ENCODE measurements at regions not wholly inside any gene's neighbourhood (a gene's known extent, or its start where the extent isn't known, plus 50 kb on each side); places are given as distances from the start of the nearest gene placed in this dataset.

DNA sequence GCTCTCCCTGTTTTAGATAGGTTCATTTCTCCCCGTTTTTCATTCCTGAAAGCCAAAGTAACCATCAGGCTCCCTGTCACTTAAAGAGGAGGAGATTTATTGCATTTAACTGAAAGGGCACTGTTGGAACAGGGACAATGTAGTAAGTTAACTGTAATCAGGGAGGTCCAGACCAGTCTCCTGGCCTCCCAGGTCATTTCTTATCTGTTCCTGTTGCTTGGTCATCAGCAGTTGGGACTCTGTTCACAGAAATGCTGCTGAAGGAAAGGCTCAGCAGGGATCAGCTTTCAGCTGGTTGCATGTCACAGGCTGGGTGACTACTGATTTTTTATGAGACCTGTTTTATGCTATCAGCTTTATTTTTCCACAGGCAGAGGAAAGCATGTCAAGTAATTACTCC lies 622.6 kb upstream of the GOT2 start:
- no peak for FAIRE-seq

DNA sequence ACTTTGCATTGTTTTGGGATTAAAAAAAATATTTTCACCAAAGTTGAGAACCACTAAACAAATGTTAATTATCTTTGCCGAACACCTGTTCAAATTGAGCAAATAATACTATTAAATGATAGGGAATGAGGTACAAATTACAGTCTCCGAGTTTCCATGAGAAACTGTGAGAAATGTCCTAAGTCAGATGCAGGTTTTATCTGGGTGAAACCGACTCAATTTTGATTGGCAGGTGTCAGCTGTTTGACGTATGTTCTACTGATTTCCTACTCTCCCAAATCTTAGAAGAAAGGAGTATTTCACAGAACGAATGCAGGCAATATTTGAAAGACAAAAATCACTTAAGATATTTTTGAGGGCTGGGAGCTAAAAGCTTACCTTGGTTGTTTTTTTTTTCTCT lies 622.0 kb upstream of the GOT2 start:
- POLR2A ChIA-PET: no interaction called here
- BruUV-seq (replicated peaks): no TSS peak
- Histone ChIP-seq H4K20me1 (ENCODE audit: control insufficient read depth, insufficient read depth) (no peaks in the 10 kb centered on the region), H3K27ac (ENCODE audit: control insufficient read depth, insufficient read depth) (no peak overlapping the region), H3K36me3 (ENCODE audit: control insufficient read depth in 2 of 2, insufficient read depth in 2 of 2, low read length in 1 of 2) (no peaks in the 10 kb centered on the region), H3K9me3 (replicated peaks; ENCODE audit: control insufficient read depth, insufficient read depth, low read length) (no peaks in the 10 kb centered on the region), H3K4me2 (ENCODE audit: control insufficient read depth, insufficient read depth) (no peak overlapping the region), H3K27me3 (replicated peaks in 1 of 2; ENCODE audit: control insufficient read depth in 2 of 2, insufficient read depth in 2 of 2, low read length in 1 of 2) (no peaks in the 10 kb centered on the region), H3K9ac (ENCODE audit: control insufficient read depth, insufficient read depth, low read length) (no peak overlapping the region), H3K4me1 (ENCODE audit: control insufficient read depth, insufficient read depth, low read length) (no peaks in the 10 kb centered on the region), H3K4me3 (no peak overlapping the region), H3K79me2 (ENCODE audit: control insufficient read depth, insufficient read depth, low read length) (no peaks in the 10 kb centered on the region), H2AFZ (ENCODE audit: control insufficient read depth, low read depth, low read length) (no peak overlapping the region)
- CTCF ChIA-PET: no interaction called here
- WGBS (ENCODE audit: insufficient coverage, insufficient replicate concordance, low lambda C conversion rate, missing lambda C conversion rate): under 1% methylated on average over 5 of the region's 5 CpGs
- RAD21 ChIA-PET (ENCODE audit: unreplicated experiment): no interaction called here
- SMC1A ChIA-PET (ENCODE audit: uncharacterized antibody, unreplicated experiment): interaction anchor here (0.6 kb wide), 1 partner anchor 69 kb away, joined by 3 read pairs; no protein-coding TSS in a partner anchor
- no peak for FAIRE-seq
- ATAC-seq: no peak
- in situ Hi-C loops (cut with MboI) (no loop called here), intact Hi-C loops (cut with micrococcal nuclease; ENCODE audit: unreplicated experiment) (no loop called here)
- no peak for DNase-seq (ENCODE audit: low read depth, low spot score)
- no peak for TF ChIP-seq FOXK2 (IDR thresholded peaks at IDR 0.05)
- TF ChIP-seq, protein P1, sequence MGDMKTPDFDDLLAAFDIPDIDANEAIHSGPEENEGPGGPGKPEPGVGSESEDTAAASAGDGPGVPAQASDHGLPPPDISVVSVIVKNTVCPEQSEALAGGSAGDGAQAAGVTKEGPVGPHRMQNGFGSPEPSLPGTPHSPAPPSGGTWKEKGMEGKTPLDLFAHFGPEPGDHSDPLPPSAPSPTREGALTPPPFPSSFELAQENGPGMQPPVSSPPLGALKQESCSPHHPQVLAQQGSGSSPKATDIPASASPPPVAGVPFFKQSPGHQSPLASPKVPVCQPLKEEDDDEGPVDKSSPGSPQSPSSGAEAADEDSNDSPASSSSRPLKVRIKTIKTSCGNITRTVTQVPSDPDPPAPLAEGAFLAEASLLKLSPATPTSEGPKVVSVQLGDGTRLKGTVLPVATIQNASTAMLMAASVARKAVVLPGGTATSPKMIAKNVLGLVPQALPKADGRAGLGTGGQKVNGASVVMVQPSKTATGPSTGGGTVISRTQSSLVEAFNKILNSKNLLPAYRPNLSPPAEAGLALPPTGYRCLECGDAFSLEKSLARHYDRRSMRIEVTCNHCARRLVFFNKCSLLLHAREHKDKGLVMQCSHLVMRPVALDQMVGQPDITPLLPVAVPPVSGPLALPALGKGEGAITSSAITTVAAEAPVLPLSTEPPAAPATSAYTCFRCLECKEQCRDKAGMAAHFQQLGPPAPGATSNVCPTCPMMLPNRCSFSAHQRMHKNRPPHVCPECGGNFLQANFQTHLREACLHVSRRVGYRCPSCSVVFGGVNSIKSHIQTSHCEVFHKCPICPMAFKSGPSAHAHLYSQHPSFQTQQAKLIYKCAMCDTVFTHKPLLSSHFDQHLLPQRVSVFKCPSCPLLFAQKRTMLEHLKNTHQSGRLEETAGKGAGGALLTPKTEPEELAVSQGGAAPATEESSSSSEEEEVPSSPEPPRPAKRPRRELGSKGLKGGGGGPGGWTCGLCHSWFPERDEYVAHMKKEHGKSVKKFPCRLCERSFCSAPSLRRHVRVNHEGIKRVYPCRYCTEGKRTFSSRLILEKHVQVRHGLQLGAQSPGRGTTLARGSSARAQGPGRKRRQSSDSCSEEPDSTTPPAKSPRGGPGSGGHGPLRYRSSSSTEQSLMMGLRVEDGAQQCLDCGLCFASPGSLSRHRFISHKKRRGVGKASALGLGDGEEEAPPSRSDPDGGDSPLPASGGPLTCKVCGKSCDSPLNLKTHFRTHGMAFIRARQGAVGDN (IDR thresholded peaks at IDR 0.05): no peak
- TF ChIP-seq FOS (IDR thresholded peaks at IDR 0.05; ENCODE audit: borderline replicate concordance, extremely low read depth, insufficient read length): no peak
- no peak for TF ChIP-seq NFYB (IDR thresholded peaks at IDR 0.05; ENCODE audit: insufficient read depth, low read depth, low read length)
- no peak for TF ChIP-seq CBFB (IDR thresholded peaks at IDR 0.05; ENCODE audit: low read depth)
- TF ChIP-seq HCFC1 (IDR thresholded peaks at IDR 0.05; ENCODE audit: low read length): no peak

More for the DNA sequence above, 622.6 kb upstream of the GOT2 start:
- ATAC-seq: no peak
- no peak overlapping the region for H3K4me3 ChIP-seq
- H3K9ac ChIP-seq (ENCODE audit: control insufficient read depth, insufficient read depth, low read length): no peak overlapping the region
- H3K36me3 ChIP-seq (ENCODE audit: control insufficient read depth in 2 of 2, insufficient read depth in 2 of 2, low read length in 1 of 2): no peaks in the 10 kb centered on the region
- H4K20me1 ChIP-seq (ENCODE audit: control insufficient read depth, insufficient read depth): no peaks in the 10 kb centered on the region
- H2AFZ ChIP-seq (ENCODE audit: control insufficient read depth, low read depth, low read length): no peak overlapping the region
- intact Hi-C loops (cut with micrococcal nuclease; ENCODE audit: unreplicated experiment) (no loop called here), in situ Hi-C loops (cut with MboI) (no loop called here)
- no peaks in the 10 kb centered on the region for H3K79me2 ChIP-seq (ENCODE audit: control insufficient read depth, insufficient read depth, low read length)
- no peak overlapping the region for H3K4me2 ChIP-seq (ENCODE audit: control insufficient read depth, insufficient read depth)
- SMC1A ChIA-PET (ENCODE audit: uncharacterized antibody, unreplicated experiment): interaction anchor here (0.6 to 0.7 kb wide), 2 partner anchors 24 to 69 kb away, joined by 3 read pairs; no protein-coding TSS in a partner anchor
- RAD21 ChIA-PET (ENCODE audit: unreplicated experiment): no interaction called here
- no peaks in the 10 kb centered on the region for H3K27me3 ChIP-seq (replicated peaks in 1 of 2; ENCODE audit: control insufficient read depth in 2 of 2, insufficient read depth in 2 of 2, low read length in 1 of 2)
- DNase-seq (ENCODE audit: low read depth, low spot score): no peak
- H3K9me3 ChIP-seq (replicated peaks; ENCODE audit: control insufficient read depth, insufficient read depth, low read length): no peaks in the 10 kb centered on the region
- POLR2A ChIA-PET: no interaction called here
- CTCF ChIA-PET: no interaction called here
- WGBS (ENCODE audit: insufficient coverage, insufficient replicate concordance, low lambda C conversion rate, missing lambda C conversion rate): 0% methylated on average over 1 of the region's 1 CpG
- H3K4me1 ChIP-seq (ENCODE audit: control insufficient read depth, insufficient read depth, low read length): no peaks in the 10 kb centered on the region
- BruUV-seq (replicated peaks): no TSS peak
- TF ChIP-seq HCFC1 (IDR thresholded peaks at IDR 0.05; ENCODE audit: low read length) (no peak), SIN3A (IDR thresholded peaks at IDR 0.05; ENCODE audit: low read depth, low read length) (no peak), CBFB (IDR thresholded peaks at IDR 0.05; ENCODE audit: low read depth) (no peak), FOS (IDR thresholded peaks at IDR 0.05; ENCODE audit: borderline replicate concordance, extremely low read depth, insufficient read length) (no peak)
- TF ChIP-seq, protein P2, sequence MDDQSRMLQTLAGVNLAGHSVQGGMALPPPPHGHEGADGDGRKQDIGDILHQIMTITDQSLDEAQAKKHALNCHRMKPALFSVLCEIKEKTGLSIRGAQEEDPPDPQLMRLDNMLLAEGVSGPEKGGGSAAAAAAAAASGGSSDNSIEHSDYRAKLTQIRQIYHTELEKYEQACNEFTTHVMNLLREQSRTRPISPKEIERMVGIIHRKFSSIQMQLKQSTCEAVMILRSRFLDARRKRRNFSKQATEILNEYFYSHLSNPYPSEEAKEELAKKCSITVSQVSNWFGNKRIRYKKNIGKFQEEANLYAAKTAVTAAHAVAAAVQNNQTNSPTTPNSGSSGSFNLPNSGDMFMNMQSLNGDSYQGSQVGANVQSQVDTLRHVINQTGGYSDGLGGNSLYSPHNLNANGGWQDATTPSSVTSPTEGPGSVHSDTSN (IDR thresholded peaks at IDR 0.05; ENCODE audit: insufficient replicate concordance, low read depth, low read length): no peak
- TF ChIP-seq, protein P3, sequence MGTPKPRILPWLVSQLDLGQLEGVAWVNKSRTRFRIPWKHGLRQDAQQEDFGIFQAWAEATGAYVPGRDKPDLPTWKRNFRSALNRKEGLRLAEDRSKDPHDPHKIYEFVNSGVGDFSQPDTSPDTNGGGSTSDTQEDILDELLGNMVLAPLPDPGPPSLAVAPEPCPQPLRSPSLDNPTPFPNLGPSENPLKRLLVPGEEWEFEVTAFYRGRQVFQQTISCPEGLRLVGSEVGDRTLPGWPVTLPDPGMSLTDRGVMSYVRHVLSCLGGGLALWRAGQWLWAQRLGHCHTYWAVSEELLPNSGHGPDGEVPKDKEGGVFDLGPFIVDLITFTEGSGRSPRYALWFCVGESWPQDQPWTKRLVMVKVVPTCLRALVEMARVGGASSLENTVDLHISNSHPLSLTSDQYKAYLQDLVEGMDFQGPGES (IDR thresholded peaks at IDR 0.05): no peak
- H3K27ac ChIP-seq (ENCODE audit: control insufficient read depth, insufficient read depth): no peak overlapping the region
